A549 (cell line): ENCODE measurements at regions not wholly inside any gene's neighbourhood (a gene's known extent, or its start where the extent isn't known, plus 50 kb on each side); places are given as distances from the start of the nearest gene placed in this dataset.
"Not testable (repeated sequence)": the region's sequence is repeated elsewhere in the genome, so short reads cannot be mapped to it uniquely, and the experiment has no call there.

Experiments used
- ATAC-seq, 2 experiments: fragments of 200-7000 bp in 1 of 2; fragments of >200 bp in 1 of 2; cut with Nextera tagmentation in 1 of 2; cut with Tn5 transposase in 1 of 2; 3 replicates each; pipeline versions ENCODE4 v1.8.0 to v1.9.1; 2018 to 2020; ENCODE audit warnings: mild to moderate bottlenecking in 1 of 2, moderate library complexity in 1 of 2
- CTCF ChIA-PET: fragments of 300-600 bp; sonication (Branson Sonifier 250); formaldehyde crosslinking; extraction: SDS; loops from one replicate; lab custom pipeline; 2021; ENCODE audit warnings: antibody characterized with exemption, inconsistent platforms; lab: Yijun Ruan, JAX
- POLR2A ChIA-PET: fragments of 350-600 bp; formaldehyde crosslinking; extraction: SDS; loops from one replicate; lab custom pipeline; 2021; ENCODE audit warnings: antibody characterized with exemption, inconsistent platforms; lab: Yijun Ruan, JAX
- DNase-seq, 2 experiments: peaks; one replicate each; pipeline versions ENCODE4 v3.0.0 to v3.0.0-alpha.2; 2011 to 2016; ENCODE audit warnings: low read depth in 1 of 2, low spot score in 1 of 2
- FAIRE-seq: peaks from 2 replicates; lab custom pipeline; 2011; peaks lifted over from hg19 to GRCh38; lab: Jason Lieb, UNC
- H3K27ac ChIP-seq, 2 experiments: fragments of >200 bp; sonication (Bioruptor Twin); formaldehyde crosslinking; 3 replicates each; pipeline ENCODE4 v1.5.1; 2016 to 2017
- H3K4me1 ChIP-seq: fragments of >200 bp; sonication (Bioruptor Twin); formaldehyde crosslinking; 3 replicates; pipeline ENCODE4 v1.6.1; 2016
- H3K4me2 ChIP-seq: fragments of >200 bp; sonication (Bioruptor Twin); formaldehyde crosslinking; 3 replicates; pipeline ENCODE4 v1.6.1; 2016
- H3K4me3 ChIP-seq: fragments of >200 bp; sonication (Bioruptor Twin); formaldehyde crosslinking; 3 replicates; pipeline ENCODE4 v1.5.1; 2016
- H3K9me3 ChIP-seq: fragments of >200 bp; sonication (Bioruptor Twin); formaldehyde crosslinking; 3 replicates; pipeline ENCODE4 v1.6.1; 2016
- CBX8 ChIP-seq: fragments of 200-600 bp; sonication (generic); IDR thresholded peaks from 2 replicates; pipeline ENCODE4 v1.6.1; 2016
- EHF ChIP-seq: fragments of 250-450 bp; sonication (Bioruptor Pico); IDR thresholded peaks from 2 replicates; pipeline ENCODE4 v1.5.0; 2020; ENCODE audit warnings: mild to moderate bottlenecking
- ELK1 ChIP-seq: fragments of 150-350 bp; IDR thresholded peaks from 2 replicates; pipeline ENCODE4 v1.6.1; 2014; ENCODE audit warnings: low read depth, mild to moderate bottlenecking, low read length
- EP300 ChIP-seq, 2 experiments: fragments of >200 bp; sonication (Bioruptor Twin); formaldehyde crosslinking; IDR thresholded peaks; 2 replicates in 1 of 2; 3 replicates in 1 of 2; pipeline ENCODE4 v1.6.1; 2016 to 2017
- ESRRA ChIP-seq: fragments of 150-350 bp; IDR thresholded peaks from 2 replicates; pipeline ENCODE4 v1.6.1; 2014; ENCODE audit warnings: mild to moderate bottlenecking, low read length, borderline replicate concordance
- HDAC2 ChIP-seq: fragments of 200-600 bp; sonication (generic); IDR thresholded peaks from 2 replicates; pipeline ENCODE4 v1.6.1; 2016
- HMGXB4 ChIP-seq: fragments of 250-450 bp; sonication (Bioruptor Pico); IDR thresholded peaks from 2 replicates; pipeline ENCODE4 v1.5.0; 2021; ENCODE audit warnings: mild to moderate bottlenecking, moderate library complexity, borderline replicate concordance
- HOXA7 ChIP-seq: fragments of 250-450 bp; sonication (Bioruptor Pico); IDR thresholded peaks from 2 replicates; pipeline ENCODE4 v1.5.0; 2020; ENCODE audit warnings: mild to moderate bottlenecking, moderate library complexity
- HOXB5 ChIP-seq: fragments of 250-450 bp; sonication (Bioruptor Pico); IDR thresholded peaks from 2 replicates; pipeline ENCODE4 v1.5.0; 2020; ENCODE audit warnings: mild to moderate bottlenecking, moderate library complexity
- NFE2L2 ChIP-seq: fragments of 150-350 bp; conservative IDR thresholded peaks from 2 replicates; pipeline ENCODE4 v1.6.1; 2014; ENCODE audit warnings: low read length
- PHF8 ChIP-seq: fragments of 200-600 bp; sonication (generic); IDR thresholded peaks from 2 replicates; pipeline ENCODE4 v1.6.1; 2016; ENCODE audit warnings: low read depth, mild to moderate bottlenecking, antibody characterized with exemption, moderate library complexity, borderline replicate concordance
- POLR2A ChIP-seq: IDR thresholded peaks from 2 replicates; pipeline ENCODE4 v1.6.1; 2012; ENCODE audit warnings: mild to moderate bottlenecking, low read length
- REST ChIP-seq: fragments of 200-600 bp; sonication (generic); IDR thresholded peaks from 2 replicates; pipeline ENCODE4 v1.6.1; 2016; ENCODE audit warnings: antibody characterized with exemption, mild to moderate bottlenecking, moderate library complexity
- SREBF2 ChIP-seq: fragments of 450-650 bp; IDR thresholded peaks from 2 replicates; pipeline ENCODE4 v1.6.1; 2014; ENCODE audit warnings: mild to moderate bottlenecking, moderate library complexity
- WGBS: methylation state at CpG from one replicate; pipeline ENCODE4 v1.1.6; 2017; ENCODE audit errors: missing lambda C conversion rate; 5-methylcytosine and 5-hydroxymethylcytosine counted together

- CTCF ChIA-PET: interaction anchor here (0.9 to 1.3 kb wide), 3 partner anchors 15 to 28 kb away, joined by 3 to 5 read pairs (median 3); no protein-coding TSS in a partner anchor
- no peaks in the 10 kb centered on the region for H3K4me1 ChIP-seq
- FAIRE-seq (no peak), DNase-seq (no peak)
- WGBS: 76% methylated on average over 5 of the region's 7 CpGs
- H3K9me3 ChIP-seq: no peaks in the 10 kb centered on the region
- no peak overlapping the region for H3K4me2 ChIP-seq
- TF ChIP-seq CBX8: no peak
- TF ChIP-seq PHF8: no peak
- TF ChIP-seq NFE2L2: no peak
- TF ChIP-seq HMGXB4: no peak
- TF ChIP-seq HOXA7 (CRISPR knock-in tag): no peak
- no peak for TF ChIP-seq SREBF2
- no peak for TF ChIP-seq EP300 (IDR thresholded peaks at IDR 0.05)
- TF ChIP-seq POLR2A: no peak
- TF ChIP-seq HDAC2: no peak
- no peak for TF ChIP-seq REST
- TF ChIP-seq ESRRA: no peak
- TF ChIP-seq HOXB5: no peak
- TF ChIP-seq ELK1: no peak
- TF ChIP-seq EHF (CRISPR knock-in tag): no peak
- TF ChIP-seq, all 56 proteins: peak for 0
- no peak overlapping the region for H3K4me3 ChIP-seq
- H3K27ac ChIP-seq: no peak overlapping the region
- POLR2A ChIA-PET: no interaction called here
- no peak for ATAC-seq
These were observed 114.0 kb downstream of the VEGFA start for GRCh38 chr6:43883847-43884651.

GRCh38 chr6:43882690-43883448 is 112.9 kb downstream of the VEGFA start:
- H3K4me3 ChIP-seq, H3K4me2 ChIP-seq, H3K9me3 ChIP-seq, DNase-seq, ATAC-seq, H3K4me1 ChIP-seq, POLR2A ChIA-PET, H3K27ac ChIP-seq, FAIRE-seq: not testable (repeated sequence)
- CTCF ChIA-PET: interaction anchor here (1.2 kb wide), 1 partner anchor 26 kb away, joined by 5 read pairs; no protein-coding TSS in a partner anchor
- 71% methylated on average over 9 of the region's 9 CpGs for WGBS
